ENCODE measurements at regions not wholly inside any gene's neighbourhood (a gene's known extent, or its start where the extent isn't known, plus 50 kb on each side); places are given as distances from the start of the nearest gene placed in this dataset.

DNA sequence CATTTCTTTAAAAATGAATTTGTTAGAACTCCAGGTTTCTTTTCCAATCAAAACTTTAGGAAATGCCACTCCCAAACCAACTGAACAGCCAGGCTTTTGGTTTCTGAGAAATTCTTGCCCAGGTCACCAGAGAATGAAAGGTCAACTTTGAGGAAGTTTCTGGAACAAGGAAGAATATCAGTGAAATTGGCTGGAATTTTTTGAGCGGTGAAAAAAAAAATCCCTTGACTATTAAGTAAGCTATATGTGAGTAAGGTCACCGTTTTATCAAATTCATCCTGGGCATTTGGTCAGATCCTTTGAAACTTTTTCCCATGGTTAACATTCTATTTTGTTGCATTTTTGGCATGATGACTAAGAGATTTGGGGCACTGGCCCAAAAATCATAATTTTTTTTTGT lies 469.3 kb downstream of the LTN1 start:
- TF ChIP-seq, protein P1, sequence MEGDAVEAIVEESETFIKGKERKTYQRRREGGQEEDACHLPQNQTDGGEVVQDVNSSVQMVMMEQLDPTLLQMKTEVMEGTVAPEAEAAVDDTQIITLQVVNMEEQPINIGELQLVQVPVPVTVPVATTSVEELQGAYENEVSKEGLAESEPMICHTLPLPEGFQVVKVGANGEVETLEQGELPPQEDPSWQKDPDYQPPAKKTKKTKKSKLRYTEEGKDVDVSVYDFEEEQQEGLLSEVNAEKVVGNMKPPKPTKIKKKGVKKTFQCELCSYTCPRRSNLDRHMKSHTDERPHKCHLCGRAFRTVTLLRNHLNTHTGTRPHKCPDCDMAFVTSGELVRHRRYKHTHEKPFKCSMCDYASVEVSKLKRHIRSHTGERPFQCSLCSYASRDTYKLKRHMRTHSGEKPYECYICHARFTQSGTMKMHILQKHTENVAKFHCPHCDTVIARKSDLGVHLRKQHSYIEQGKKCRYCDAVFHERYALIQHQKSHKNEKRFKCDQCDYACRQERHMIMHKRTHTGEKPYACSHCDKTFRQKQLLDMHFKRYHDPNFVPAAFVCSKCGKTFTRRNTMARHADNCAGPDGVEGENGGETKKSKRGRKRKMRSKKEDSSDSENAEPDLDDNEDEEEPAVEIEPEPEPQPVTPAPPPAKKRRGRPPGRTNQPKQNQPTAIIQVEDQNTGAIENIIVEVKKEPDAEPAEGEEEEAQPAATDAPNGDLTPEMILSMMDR (IDR thresholded peaks at IDR 0.05; ENCODE audit: low read depth, low read length, missing control alignments) = no peak
- no peak overlapping the region for H3K4me3 ChIP-seq (ENCODE audit: low read depth, low read length)
- no peaks in the 10 kb centered on the region for H3K27me3 ChIP-seq (replicated peaks)
- H3K27ac ChIP-seq = no peak overlapping the region
- DNase-seq = no peak
- in situ Hi-C loops (cut with HindIII; ENCODE audit: low pct_ligation_motif_present, low sequenced_read_pairs) = no loop called here
- no peaks in the 10 kb centered on the region for H3K36me3 ChIP-seq (replicated peaks)

DNA sequence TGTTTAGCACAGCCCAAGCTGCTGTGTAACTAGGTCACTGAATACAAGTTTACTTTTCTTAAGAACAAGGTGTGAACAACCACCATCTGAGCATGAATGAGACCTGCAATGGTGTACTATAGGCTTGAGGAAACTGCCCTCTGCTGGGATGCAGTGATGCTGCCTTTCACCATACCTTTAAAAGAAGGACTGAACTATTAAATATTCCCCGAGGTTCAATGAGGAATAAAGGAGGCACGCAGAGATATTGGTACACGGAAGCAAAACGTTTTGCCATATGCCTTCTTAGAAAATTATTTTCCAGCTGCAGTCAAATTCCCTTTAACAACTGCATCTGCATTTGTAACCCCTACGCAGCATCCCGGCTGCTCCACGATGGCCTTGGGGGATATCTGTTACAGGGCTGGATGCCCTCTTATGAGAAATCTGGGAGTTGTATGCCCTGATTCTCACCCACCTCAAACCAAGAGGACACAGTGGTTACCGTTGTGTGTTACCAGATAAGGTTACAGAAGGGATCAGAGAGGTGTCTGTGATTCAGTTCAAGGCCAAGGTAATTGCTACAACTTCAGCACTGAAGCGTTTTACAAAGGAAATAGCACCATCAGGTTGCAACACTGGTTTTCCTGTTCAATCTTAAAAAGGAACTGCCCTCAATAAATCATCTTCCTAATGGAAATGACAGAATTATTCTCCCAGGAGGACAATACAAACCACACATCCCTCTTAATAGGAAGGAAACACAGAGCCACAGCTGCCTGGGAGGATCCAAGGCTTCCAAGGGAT lies 470.5 kb downstream of the LTN1 start:
- TF ChIP-seq, protein P1 (IDR thresholded peaks at IDR 0.05; ENCODE audit: low read depth, low read length, missing control alignments) = peak; percentile 75
- no peaks in the 10 kb centered on the region for H3K36me3 ChIP-seq (replicated peaks)
- in situ Hi-C loops (cut with HindIII; ENCODE audit: low pct_ligation_motif_present, low sequenced_read_pairs) = no loop called here
- no peaks in the 10 kb centered on the region for H3K27me3 ChIP-seq (replicated peaks)
- no peak overlapping the region for H3K27ac ChIP-seq
- DNase-seq = peak; percentile 47
- no peak overlapping the region for H3K4me3 ChIP-seq (ENCODE audit: low read depth, low read length)

DNA sequence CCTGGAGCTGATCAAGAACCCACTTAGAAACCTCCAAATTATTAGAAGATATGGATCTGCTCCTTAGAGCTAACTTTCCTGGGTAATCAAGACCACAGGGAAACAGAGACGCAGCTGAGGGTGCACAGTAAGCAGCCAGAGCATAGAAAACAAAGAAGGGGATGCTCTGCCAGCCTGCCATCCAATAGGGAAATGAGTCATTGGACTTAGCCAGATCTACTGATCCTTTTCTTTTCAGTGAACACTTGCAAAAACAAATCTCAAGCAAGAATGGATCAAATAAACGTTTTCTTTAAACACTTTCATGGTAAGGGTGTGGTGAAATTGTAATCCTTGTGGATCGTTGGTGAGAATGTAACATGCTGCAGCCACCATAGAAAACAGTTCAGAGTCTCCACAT lies 474.0 kb downstream of the LTN1 start:
- in situ Hi-C loops (cut with HindIII; ENCODE audit: low pct_ligation_motif_present, low sequenced_read_pairs) = no loop called here
- DNase-seq = no peak
- no peaks in the 10 kb centered on the region for H3K36me3 ChIP-seq (replicated peaks)
- no peak overlapping the region for H3K4me3 ChIP-seq (ENCODE audit: low read depth, low read length)
- H3K27me3 ChIP-seq (replicated peaks) = no peaks in the 10 kb centered on the region
- no peak overlapping the region for H3K27ac ChIP-seq
- TF ChIP-seq, protein P1 (IDR thresholded peaks at IDR 0.05; ENCODE audit: low read depth, low read length, missing control alignments) = no peak

DNA sequence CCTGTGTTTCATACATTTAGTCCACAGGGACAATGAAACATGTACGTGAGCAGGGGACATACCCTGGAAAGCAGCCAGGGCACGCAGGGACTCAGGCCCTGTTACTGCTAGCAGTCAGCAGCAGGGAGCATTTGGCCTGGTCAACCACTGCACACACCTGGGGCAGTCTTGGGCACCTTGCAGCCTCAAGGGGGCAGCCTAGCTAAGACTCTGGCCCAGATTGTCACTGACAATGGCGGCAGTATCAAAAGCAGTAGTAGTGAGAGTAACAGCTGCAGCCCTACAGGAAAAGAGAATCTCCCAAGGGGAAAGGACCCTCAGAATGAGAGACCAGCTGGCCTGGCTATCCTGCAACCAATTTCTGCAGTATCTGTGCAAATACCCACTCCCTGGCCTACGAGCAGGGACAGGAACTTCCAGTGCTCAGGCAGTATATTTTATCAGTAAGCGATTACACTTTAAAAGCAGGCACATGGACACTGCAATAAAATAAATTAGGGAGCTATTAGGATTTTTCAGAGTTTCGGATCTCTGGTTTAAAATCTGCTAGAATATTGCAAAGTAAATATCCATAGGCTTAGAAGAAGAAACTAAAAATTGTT lies 475.6 kb downstream of the LTN1 start:
- Histone ChIP-seq H3K27ac (no peak overlapping the region), H3K36me3 (replicated peaks) (no peaks in the 10 kb centered on the region), H3K4me3 (ENCODE audit: low read depth, low read length) (no peak overlapping the region), H3K27me3 (replicated peaks) (no peaks in the 10 kb centered on the region)
- peak; percentile 22 for DNase-seq
- TF ChIP-seq, protein P1 (IDR thresholded peaks at IDR 0.05; ENCODE audit: low read depth, low read length, missing control alignments) = peak; percentile 89
- in situ Hi-C loops (cut with HindIII; ENCODE audit: low pct_ligation_motif_present, low sequenced_read_pairs) = no loop called here

DNA sequence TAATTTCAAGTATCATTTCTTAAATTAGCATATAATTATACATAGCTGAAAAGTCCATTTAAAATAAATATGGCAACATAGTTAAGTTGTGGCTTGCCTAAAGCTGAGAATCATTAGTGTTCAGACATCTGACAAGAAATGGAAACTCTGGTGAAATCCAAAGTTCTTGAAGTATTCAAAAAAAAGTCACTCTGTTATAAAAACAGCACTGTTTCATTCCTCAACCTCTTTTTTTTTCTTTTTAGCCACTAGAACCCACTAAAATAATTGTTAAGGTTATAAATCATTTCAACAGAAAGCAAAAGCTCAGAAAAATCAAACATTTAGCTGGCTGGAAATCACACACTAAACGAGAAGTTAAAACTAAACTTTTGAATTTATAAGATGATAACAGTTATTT lies 476.7 kb downstream of the LTN1 start:
- Histone ChIP-seq H3K27ac (no peak overlapping the region), H3K4me3 (ENCODE audit: low read depth, low read length) (no peak overlapping the region), H3K27me3 (replicated peaks) (no peaks in the 10 kb centered on the region), H3K36me3 (replicated peaks) (no peaks in the 10 kb centered on the region)
- no peak for DNase-seq
- TF ChIP-seq, protein P1 (IDR thresholded peaks at IDR 0.05; ENCODE audit: low read depth, low read length, missing control alignments) = no peak
- in situ Hi-C loops (cut with HindIII; ENCODE audit: low pct_ligation_motif_present, low sequenced_read_pairs) = no loop called here

Measured in brain microvascular endothelial cell (primary cell).